Thyroid gland (tissue), 4 donors: ENCODE measurements at regions not wholly inside any gene's neighbourhood (a gene's known extent, or its start where the extent isn't known, plus 50 kb on each side); places are given as distances from the start of the nearest gene placed in this dataset.

ENCODE experiments used
- POLR2A ChIP-seq, 2 donors: fragments of 450-650 bp; IDR thresholded peaks; one replicate each; pipeline ENCODE4 v1.6.1; 2017; ENCODE audit warnings: antibody characterized with exemption in 2 of 2, mild to moderate bottlenecking in 2 of 2, moderate library complexity in 1 of 2
- TF ChIP-seq, protein P1 (sequence below), 6 experiments: fragments of 200-600 bp in 3 of 6; fragments of 450-650 bp in 3 of 6; sonication (generic) in 3 of 6; IDR thresholded peaks; one replicate each; pipeline ENCODE4 v1.5.1; 2016 to 2019; ENCODE audit warnings: antibody characterized with exemption in 6 of 6, mild to moderate bottlenecking in 2 of 6, inconsistent platforms in 1 of 6, moderate library complexity in 1 of 6

DNA sequence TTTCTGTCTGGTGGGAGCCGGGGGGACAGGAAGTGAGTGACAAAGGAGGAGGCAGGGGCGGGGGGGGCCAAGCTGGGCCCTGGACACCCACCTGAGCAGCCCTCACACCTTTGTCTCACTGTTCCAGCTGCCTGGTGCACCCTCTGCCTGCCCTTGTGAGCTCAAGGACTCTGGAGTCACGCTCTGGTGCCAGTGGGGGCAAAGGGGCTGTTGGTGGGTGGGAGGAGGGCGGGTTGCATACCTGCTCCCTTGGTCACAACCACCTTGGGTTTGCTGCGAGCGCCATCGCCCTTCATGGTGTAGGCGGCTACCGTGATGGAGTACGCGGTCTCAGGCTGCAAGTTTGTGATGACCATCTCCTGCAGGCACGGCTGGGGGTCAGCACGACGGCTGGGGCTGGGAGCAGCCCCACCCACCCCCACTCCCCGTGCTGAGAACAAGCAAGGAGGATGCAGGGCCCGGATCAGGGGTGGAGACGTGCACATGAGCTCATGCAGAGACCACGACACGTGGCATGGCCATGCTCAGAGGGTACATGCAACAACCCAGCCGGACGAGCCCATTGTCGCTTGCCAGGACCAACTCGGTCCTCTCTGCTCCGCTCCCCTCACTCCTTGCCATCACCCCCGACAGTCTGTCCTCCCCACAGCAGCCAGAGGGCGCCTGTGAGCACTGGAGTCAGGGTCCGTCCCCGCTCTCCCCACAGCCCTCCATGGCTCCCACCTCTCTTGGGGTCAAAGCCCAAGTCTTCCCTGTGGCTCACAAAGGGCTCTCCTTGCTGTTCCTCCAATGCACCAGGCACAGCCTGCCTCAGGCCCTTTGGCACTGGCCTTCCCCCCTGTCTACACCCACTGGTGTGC, 114.9 kb downstream of the PTPRS start:
- TF ChIP-seq, protein P1, sequence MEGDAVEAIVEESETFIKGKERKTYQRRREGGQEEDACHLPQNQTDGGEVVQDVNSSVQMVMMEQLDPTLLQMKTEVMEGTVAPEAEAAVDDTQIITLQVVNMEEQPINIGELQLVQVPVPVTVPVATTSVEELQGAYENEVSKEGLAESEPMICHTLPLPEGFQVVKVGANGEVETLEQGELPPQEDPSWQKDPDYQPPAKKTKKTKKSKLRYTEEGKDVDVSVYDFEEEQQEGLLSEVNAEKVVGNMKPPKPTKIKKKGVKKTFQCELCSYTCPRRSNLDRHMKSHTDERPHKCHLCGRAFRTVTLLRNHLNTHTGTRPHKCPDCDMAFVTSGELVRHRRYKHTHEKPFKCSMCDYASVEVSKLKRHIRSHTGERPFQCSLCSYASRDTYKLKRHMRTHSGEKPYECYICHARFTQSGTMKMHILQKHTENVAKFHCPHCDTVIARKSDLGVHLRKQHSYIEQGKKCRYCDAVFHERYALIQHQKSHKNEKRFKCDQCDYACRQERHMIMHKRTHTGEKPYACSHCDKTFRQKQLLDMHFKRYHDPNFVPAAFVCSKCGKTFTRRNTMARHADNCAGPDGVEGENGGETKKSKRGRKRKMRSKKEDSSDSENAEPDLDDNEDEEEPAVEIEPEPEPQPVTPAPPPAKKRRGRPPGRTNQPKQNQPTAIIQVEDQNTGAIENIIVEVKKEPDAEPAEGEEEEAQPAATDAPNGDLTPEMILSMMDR (IDR thresholded peaks at IDR 0.05): peak in 3 of 6 experiments; percentile 32 to 41 (median 41)
- no peak for TF ChIP-seq POLR2A (IDR thresholded peaks at IDR 0.05)
